H9 (cell line): ENCODE measurements at regions not wholly inside any gene's neighbourhood (a gene's known extent, or its start where the extent isn't known, plus 50 kb on each side); places are given as distances from the start of the nearest gene placed in this dataset.

Source experiments
- DNase-seq: peaks from one replicate; pipeline ENCODE4 v3.0.0-alpha.2; 2017
- H2AFZ ChIP-seq: one replicate; pipeline ENCODE4 v1.6.1; 2013; ENCODE audit warnings: mild to moderate bottlenecking, low read length, control low read depth, moderate library complexity
- H2AK5ac ChIP-seq: 2 replicates; pipeline ENCODE4 v1.6.1; 2013; ENCODE audit warnings: low read length, control low read depth, mixed read lengths; ENCODE audit not compliant: insufficient read length
- H2BK120ac ChIP-seq: one replicate; pipeline ENCODE4 v1.6.1; 2013; ENCODE audit warnings: low read depth, mild to moderate bottlenecking, low read length, control low read depth, inconsistent platforms; ENCODE audit not compliant: poor library complexity, severe bottlenecking
- H2BK12ac ChIP-seq: 2 replicates; pipeline ENCODE4 v1.6.1; 2013; ENCODE audit warnings: low read length, control low read depth, mixed read lengths, low read depth; ENCODE audit not compliant: insufficient read length
- H2BK15ac ChIP-seq: 2 replicates; pipeline ENCODE4 v1.6.1; 2013; ENCODE audit warnings: low read depth, low read length, control low read depth
- H2BK20ac ChIP-seq: one replicate; pipeline ENCODE4 v1.6.1; 2013; ENCODE audit warnings: low read depth, mild to moderate bottlenecking, low read length, control low read depth, inconsistent platforms; ENCODE audit not compliant: poor library complexity, severe bottlenecking
- H2BK5ac ChIP-seq: 2 replicates; pipeline ENCODE4 v1.6.1; 2013; ENCODE audit warnings: low read length, control low read depth, mixed read lengths; ENCODE audit not compliant: insufficient read length
- H3K14ac ChIP-seq: 2 replicates; pipeline ENCODE4 v1.6.1; 2013; ENCODE audit warnings: low read length, control low read depth; ENCODE audit not compliant: insufficient read depth
- H3K18ac ChIP-seq: 2 replicates; pipeline ENCODE4 v1.6.1; 2013; ENCODE audit warnings: low read depth, mild to moderate bottlenecking, mixed read lengths, low read length, control low read depth; ENCODE audit not compliant: insufficient read length
- H3K23ac ChIP-seq: 2 replicates; pipeline ENCODE4 v1.6.1; 2013; ENCODE audit warnings: low read length, control low read depth, mixed read lengths, low read depth; ENCODE audit not compliant: insufficient read length
- H3K23me2 ChIP-seq: 2 replicates; pipeline ENCODE4 v1.6.1; 2013; ENCODE audit warnings: low read depth, mild to moderate bottlenecking, mixed read lengths, low read length, control low read depth; ENCODE audit not compliant: insufficient read length, poor library complexity, severe bottlenecking
- H3K27ac ChIP-seq: 2 replicates; pipeline ENCODE4 v1.5.1; 2013; ENCODE audit warnings: low read length, control low read depth, mixed read lengths, low read depth; ENCODE audit not compliant: insufficient read length
- H3K27me3 ChIP-seq: 2 replicates; pipeline ENCODE4 v1.6.1; 2013; ENCODE audit warnings: low read length, control low read depth, inconsistent platforms; ENCODE audit not compliant: insufficient read depth
- H3K4ac ChIP-seq: 2 replicates; pipeline ENCODE4 v1.6.1; 2013; ENCODE audit warnings: low read depth, mild to moderate bottlenecking, control low read depth, inconsistent platforms, low read length, moderate library complexity
- H3K4me1 ChIP-seq: 2 replicates; pipeline ENCODE4 v1.6.1; 2013; ENCODE audit warnings: low read length, control low read depth, inconsistent platforms; ENCODE audit not compliant: insufficient read depth
- H3K4me2 ChIP-seq: 2 replicates; pipeline ENCODE4 v1.6.1; 2013; ENCODE audit warnings: low read length, control low read depth, mixed read lengths; ENCODE audit not compliant: insufficient read length, insufficient read depth
- H3K56ac ChIP-seq: 2 replicates; pipeline ENCODE4 v1.6.1; 2013; ENCODE audit warnings: low read depth, mild to moderate bottlenecking, mixed read lengths, low read length, control low read depth; ENCODE audit not compliant: insufficient read length
- H3K79me1 ChIP-seq: 2 replicates; pipeline ENCODE4 v1.6.1; 2013; ENCODE audit warnings: low read depth, mild to moderate bottlenecking, moderate library complexity, low read length, control low read depth, inconsistent platforms; ENCODE audit not compliant: insufficient read depth, poor library complexity, severe bottlenecking
- H3K79me2 ChIP-seq: 2 replicates; pipeline ENCODE4 v1.6.1; 2013; ENCODE audit warnings: low read length, control low read depth, inconsistent platforms; ENCODE audit not compliant: insufficient read depth
- H3K9ac ChIP-seq: 2 replicates; pipeline ENCODE4 v1.6.1; 2013; ENCODE audit warnings: low read length, control low read depth, mixed read lengths; ENCODE audit not compliant: insufficient read length; ENCODE audit errors: extremely low read depth
- H3K9me3 ChIP-seq: one replicate; pipeline ENCODE4 v1.6.1; 2013; ENCODE audit warnings: low read depth, low read length, inconsistent platforms; ENCODE audit not compliant: control insufficient read depth
- H3T11ph ChIP-seq: one replicate; pipeline ENCODE4 v1.6.1; 2013; ENCODE audit warnings: mild to moderate bottlenecking, low read length, control low read depth, inconsistent platforms
- H4K20me1 ChIP-seq: one replicate; pipeline ENCODE4 v1.6.1; 2013; ENCODE audit not compliant: control insufficient read depth, insufficient read length, insufficient read depth
- H4K5ac ChIP-seq: 2 replicates; pipeline ENCODE4 v1.6.1; 2013; ENCODE audit warnings: low read depth, mild to moderate bottlenecking, mixed read lengths, low read length, control low read depth; ENCODE audit not compliant: insufficient read length
- H4K8ac ChIP-seq: replicated peaks from 2 replicates; pipeline ENCODE4 v1.6.1; 2013; ENCODE audit warnings: low read length, control low read depth, mixed read lengths, low read depth; ENCODE audit not compliant: insufficient read length
- H4K91ac ChIP-seq: 2 replicates; pipeline ENCODE4 v1.6.1; 2013; ENCODE audit warnings: low read depth, mild to moderate bottlenecking, moderate library complexity, mixed read lengths, low read length, control low read depth; ENCODE audit not compliant: insufficient read length
- H3K27ac Mint-ChIP-seq, 3 experiments: 2 replicates in 2 of 3; 3 replicates in 1 of 3; pipeline ENCODE4 v1.8.0; 2020 to 2021; ENCODE audit warnings: mixed read lengths in 3 of 3, mild to moderate bottlenecking in 1 of 3, moderate library complexity in 1 of 3
- H3K27me3 Mint-ChIP-seq: 2 replicates; pipeline ENCODE4 v1.8.0; 2021; ENCODE audit warnings: low read depth, mild to moderate bottlenecking, moderate library complexity, mixed read lengths
- H3K36me3 Mint-ChIP-seq, 3 experiments: 2 replicates in 2 of 3; 3 replicates in 1 of 3; pipeline ENCODE4 v1.8.0; 2020 to 2021; ENCODE audit warnings: low read depth in 3 of 3, mixed read lengths in 3 of 3; ENCODE audit not compliant: insufficient read depth in 1 of 3
- H3K4me1 Mint-ChIP-seq, 2 experiments: 2 replicates each; pipeline ENCODE4 v1.8.0; 2020; ENCODE audit warnings: mixed read lengths in 2 of 2
- H3K4me3 Mint-ChIP-seq, 2 experiments: 2 replicates in 1 of 2; 3 replicates in 1 of 2; pipeline ENCODE4 v1.8.0; 2020 to 2021; ENCODE audit warnings: mild to moderate bottlenecking in 2 of 2, mixed read lengths in 2 of 2, moderate library complexity in 1 of 2
- H3K9me3 Mint-ChIP-seq, 2 experiments: 2 replicates in 1 of 2; 3 replicates in 1 of 2; pipeline ENCODE4 v1.8.0; 2020; ENCODE audit warnings: mild to moderate bottlenecking in 2 of 2, mixed read lengths in 2 of 2, moderate library complexity in 1 of 2
- WGBS: extraction: QIAGEN DNeasy Blood & Tissue Kit; methylation state at CpG from one replicate; pipeline ENCODE4 v1.1.7; 2013; ENCODE audit warnings: missing lambda C conversion rate, low lambda C conversion rate, mixed read lengths; ENCODE audit not compliant: insufficient read length; ENCODE audit errors: extremely low coverage; 5-methylcytosine and 5-hydroxymethylcytosine counted together
- TF ChIP-seq, protein P1 (sequence below): fragments of 200-600 bp; sonication (generic); conservative IDR thresholded peaks from 3 replicates; pipeline ENCODE4 v1.8.0; 2021; ENCODE audit warnings: antibody characterized with exemption, mild to moderate bottlenecking

DNA sequence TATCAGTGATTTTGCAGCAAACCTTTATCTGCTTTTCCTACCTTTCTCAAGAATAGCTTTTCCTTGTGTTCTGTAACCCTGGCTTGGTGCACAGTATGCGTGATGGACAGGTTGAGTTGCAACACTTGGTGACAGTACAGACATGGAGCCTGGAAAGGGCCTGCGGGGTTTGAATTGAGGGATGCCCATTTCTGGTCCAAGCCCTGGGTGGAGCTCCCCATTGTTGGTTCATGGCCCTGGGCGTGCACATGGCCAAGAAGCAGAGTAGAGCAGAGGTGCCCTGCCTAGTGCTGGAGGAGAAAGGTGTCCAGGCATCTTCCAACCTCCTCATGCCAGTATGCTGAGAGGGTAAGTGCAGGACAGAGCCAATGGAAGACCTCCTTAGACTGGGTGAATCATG lies 106.6 kb upstream of the MKLN1 start:
- Mint-ChIP-seq H3K4me3 (no peak overlapping the region), H3K27ac (peak overlapping the region in 1 of 3 experiments; percentile 23; a peak in 2 of 7 replicates), H3K9me3 (peaks cover 0 to 6% of the 10 kb centered on the region in 2 experiments; a peak in 1 of 5 replicates), H3K4me1 (peaks cover 37 to 38% of the 10 kb centered on the region in 2 experiments), H3K36me3 (peaks cover 0 to 6% (median 3%) of the 10 kb centered on the region in 3 experiments; a peak in 4 of 7 replicates), H3K27me3 (peaks cover 2% of the 10 kb centered on the region)
- H4K91ac ChIP-seq, result no peak overlapping the region
- H3K9me3 ChIP-seq, result no peaks in the 10 kb centered on the region
- no peak overlapping the region for H2BK15ac ChIP-seq
- no peak overlapping the region for H3K4me2 ChIP-seq
- H3K23me2 ChIP-seq, result no peaks in the 10 kb centered on the region
- TF ChIP-seq, protein P1, sequence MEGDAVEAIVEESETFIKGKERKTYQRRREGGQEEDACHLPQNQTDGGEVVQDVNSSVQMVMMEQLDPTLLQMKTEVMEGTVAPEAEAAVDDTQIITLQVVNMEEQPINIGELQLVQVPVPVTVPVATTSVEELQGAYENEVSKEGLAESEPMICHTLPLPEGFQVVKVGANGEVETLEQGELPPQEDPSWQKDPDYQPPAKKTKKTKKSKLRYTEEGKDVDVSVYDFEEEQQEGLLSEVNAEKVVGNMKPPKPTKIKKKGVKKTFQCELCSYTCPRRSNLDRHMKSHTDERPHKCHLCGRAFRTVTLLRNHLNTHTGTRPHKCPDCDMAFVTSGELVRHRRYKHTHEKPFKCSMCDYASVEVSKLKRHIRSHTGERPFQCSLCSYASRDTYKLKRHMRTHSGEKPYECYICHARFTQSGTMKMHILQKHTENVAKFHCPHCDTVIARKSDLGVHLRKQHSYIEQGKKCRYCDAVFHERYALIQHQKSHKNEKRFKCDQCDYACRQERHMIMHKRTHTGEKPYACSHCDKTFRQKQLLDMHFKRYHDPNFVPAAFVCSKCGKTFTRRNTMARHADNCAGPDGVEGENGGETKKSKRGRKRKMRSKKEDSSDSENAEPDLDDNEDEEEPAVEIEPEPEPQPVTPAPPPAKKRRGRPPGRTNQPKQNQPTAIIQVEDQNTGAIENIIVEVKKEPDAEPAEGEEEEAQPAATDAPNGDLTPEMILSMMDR, result no peak
- H3K23ac ChIP-seq, result no peak overlapping the region
- H2BK20ac ChIP-seq, result no peak overlapping the region
- H3K4ac ChIP-seq, result no peak overlapping the region
- no peaks in the 10 kb centered on the region for H3K79me1 ChIP-seq
- WGBS, result no CpG with 5 or more reads among the region's 3 CpGs
- peaks cover 4% of the 10 kb centered on the region; the same call in 1 of the 2 replicates for H3K4me1 ChIP-seq
- no peak overlapping the region for H2BK5ac ChIP-seq
- H3T11ph ChIP-seq, result no peak overlapping the region
- no peak overlapping the region for H2BK120ac ChIP-seq
- H2AK5ac ChIP-seq, result no peak overlapping the region
- H4K20me1 ChIP-seq, result no peaks in the 10 kb centered on the region
- no peak overlapping the region for H3K14ac ChIP-seq
- H3K18ac ChIP-seq, result no peak overlapping the region
- no peak for DNase-seq
- H3K27ac ChIP-seq, result no peak overlapping the region
- H2AFZ ChIP-seq, result no peak overlapping the region
- H4K5ac ChIP-seq, result no peak overlapping the region
- no peak overlapping the region for H3K56ac ChIP-seq
- no peak overlapping the region for H4K8ac ChIP-seq
- H3K79me2 ChIP-seq, result no peaks in the 10 kb centered on the region
- no peak overlapping the region for H3K9ac ChIP-seq
- no peak overlapping the region for H2BK12ac ChIP-seq
- no peaks in the 10 kb centered on the region for H3K27me3 ChIP-seq
